IMR-90 (cell line): ENCODE measurements at regions not wholly inside any gene's neighbourhood (a gene's known extent, or its start where the extent isn't known, plus 50 kb on each side); places are given as distances from the start of the nearest gene placed in this dataset.

Source experiments
- ATAC-seq: fragments of 200-7000 bp; cut with Tn5 transposase; 2 replicates; pipeline ENCODE4 v1.9.1; 2020; ENCODE audit warnings: low read depth, mild to moderate bottlenecking, moderate library complexity
- BruUV-seq: library from RNA; stranded (reverse); fragments of 400-500 nt; replicated peaks from 2 replicates; lab custom pipeline; 2021; lab: Mats Ljungman, UMichigan
- CTCF ChIA-PET: fragments of 300-600 bp; formaldehyde crosslinking; extraction: SDS; loops from one replicate; lab custom pipeline; 2021; ENCODE audit warnings: antibody characterized with exemption; lab: Yijun Ruan, JAX
- POLR2A ChIA-PET: fragments of 300-600 bp; sonication (Branson Sonifier 250); formaldehyde crosslinking; loops from one replicate; lab custom pipeline; 2022; ENCODE audit warnings: antibody characterized with exemption; ENCODE audit not compliant: unreplicated experiment; lab: Charles Lee
- DNase-seq: peaks from one replicate; pipeline ENCODE4 v3.0.0; 2013
- H2AFZ ChIP-seq: replicated peaks from 2 replicates; pipeline ENCODE3; 2013; ENCODE audit warnings: low read length, mild to moderate bottlenecking; ENCODE audit not compliant: poor library complexity
- H2AK5ac ChIP-seq: 2 replicates; pipeline ENCODE4 v1.6.1; 2013; ENCODE audit warnings: low read depth, low read length, inconsistent platforms
- H2AK9ac ChIP-seq: replicated peaks from 2 replicates; pipeline ENCODE3; 2013; ENCODE audit warnings: mild to moderate bottlenecking, low read depth, low read length, moderate library complexity; ENCODE audit not compliant: poor library complexity
- H2BK120ac ChIP-seq: 2 replicates; pipeline ENCODE4 v1.6.1; 2013; ENCODE audit warnings: low read depth, low read length, inconsistent platforms
- H2BK15ac ChIP-seq: 3 replicates; pipeline ENCODE4 v1.6.1; 2013; ENCODE audit warnings: low read depth, low read length, inconsistent platforms
- H2BK20ac ChIP-seq: 2 replicates; pipeline ENCODE4 v1.6.1; 2013; ENCODE audit warnings: low read depth, mild to moderate bottlenecking, inconsistent platforms, low read length, moderate library complexity
- H2BK5ac ChIP-seq: 2 replicates; pipeline ENCODE4 v1.6.1; 2013; ENCODE audit warnings: mild to moderate bottlenecking, low read depth, low read length, inconsistent platforms; ENCODE audit not compliant: poor library complexity, severe bottlenecking
- H3K14ac ChIP-seq: replicated peaks from 2 replicates; pipeline ENCODE4 v1.6.1; 2013; ENCODE audit warnings: low read depth, low read length, inconsistent platforms
- H3K18ac ChIP-seq: 2 replicates; pipeline ENCODE4 v1.6.1; 2013; ENCODE audit warnings: low read depth, low read length, control low read depth
- H3K23ac ChIP-seq: 2 replicates; pipeline ENCODE4 v1.6.1; 2013; ENCODE audit warnings: low read depth, low read length, inconsistent platforms
- H3K27ac ChIP-seq: 2 replicates; pipeline ENCODE4 v1.5.1; 2013; ENCODE audit warnings: mild to moderate bottlenecking, control low read depth, low read length; ENCODE audit not compliant: insufficient read depth
- H3K27me3 ChIP-seq: 2 replicates; pipeline ENCODE4 v1.6.1; 2013; ENCODE audit warnings: low read length; ENCODE audit not compliant: control insufficient read depth, insufficient read depth
- H3K36me3 ChIP-seq: 2 replicates; pipeline ENCODE4 v1.6.1; 2013; ENCODE audit warnings: low read length, mixed read lengths; ENCODE audit not compliant: control insufficient read depth, insufficient read depth
- H3K4ac ChIP-seq: 2 replicates; pipeline ENCODE4 v1.6.1; 2013; ENCODE audit warnings: low read depth, low read length, inconsistent platforms
- H3K4me1 ChIP-seq: 2 replicates; pipeline ENCODE4 v1.6.1; 2013; ENCODE audit warnings: low read length, mixed read lengths; ENCODE audit not compliant: control insufficient read depth, insufficient read depth
- H3K4me2 ChIP-seq: 2 replicates; pipeline ENCODE4 v1.6.1; 2013; ENCODE audit warnings: low read depth, mild to moderate bottlenecking, control low read depth, low read length, moderate library complexity
- H3K4me3 ChIP-seq: 2 replicates; pipeline ENCODE4 v1.5.1; 2013; ENCODE audit warnings: low read depth, mild to moderate bottlenecking, control low read depth, low read length, moderate library complexity; ENCODE audit not compliant: insufficient read depth
- H3K56ac ChIP-seq: 2 replicates; pipeline ENCODE4 v1.6.1; 2013; ENCODE audit warnings: low read length, inconsistent platforms; ENCODE audit not compliant: insufficient read depth; ENCODE audit errors: extremely low read depth
- H3K79me1 ChIP-seq, 2 experiments: 2 replicates each; pipeline ENCODE4 v1.6.1; 2013; ENCODE audit warnings: low read length in 2 of 2, inconsistent platforms in 1 of 2, low read depth in 1 of 2
- H3K9ac ChIP-seq: 2 replicates; pipeline ENCODE4 v1.6.1; 2013; ENCODE audit warnings: low read depth, low read length, control low read depth
- H3K9me1 ChIP-seq: 2 replicates; pipeline ENCODE4 v1.6.1; 2013; ENCODE audit warnings: low read length, inconsistent platforms; ENCODE audit not compliant: insufficient read depth
- H3K9me3 ChIP-seq: 2 replicates; pipeline ENCODE4 v1.6.1; 2013; ENCODE audit warnings: low read length; ENCODE audit not compliant: control insufficient read depth, insufficient read depth
- H4K20me1 ChIP-seq: 2 replicates; pipeline ENCODE4 v1.6.1; 2013; ENCODE audit warnings: low read length, inconsistent platforms; ENCODE audit not compliant: insufficient read depth
- H4K5ac ChIP-seq: 2 replicates; pipeline ENCODE4 v1.6.1; 2013; ENCODE audit warnings: mild to moderate bottlenecking, low read depth, low read length, control low read depth
- H4K8ac ChIP-seq, 2 experiments: 2 replicates each; pipeline ENCODE4 v1.6.1; 2013; ENCODE audit warnings: low read depth in 2 of 2, low read length in 2 of 2, control low read depth in 1 of 2, inconsistent platforms in 1 of 2
- H4K91ac ChIP-seq: 2 replicates; pipeline ENCODE4 v1.6.1; 2013; ENCODE audit warnings: low read depth, low read length, inconsistent platforms; ENCODE audit not compliant: insufficient read depth
- BHLHE40 ChIP-seq: fragments of 150-350 bp; IDR thresholded peaks from 2 replicates; pipeline ENCODE4 v1.6.1; 2016; ENCODE audit warnings: mild to moderate bottlenecking, low read depth, low read length
- CEBPB ChIP-seq: IDR thresholded peaks from 2 replicates; pipeline ENCODE4 v1.6.1; 2012; ENCODE audit warnings: low read depth, low read length, improper control_type of control experiment
- CHD1 ChIP-seq: IDR thresholded peaks from 2 replicates; pipeline ENCODE4 v1.6.1; 2012; ENCODE audit warnings: low read depth, low read length, improper control_type of control experiment
- CTCF ChIP-seq: conservative IDR thresholded peaks from 2 replicates; pipeline ENCODE4 v1.5.1; 2012; ENCODE audit warnings: mild to moderate bottlenecking, low read depth, low read length, improper control_type of control experiment
- FOS ChIP-seq: fragments of 150-350 bp; IDR thresholded peaks from 2 replicates; pipeline ENCODE4 v1.6.1; 2016; ENCODE audit warnings: low read depth, low read length
- MAFK ChIP-seq: IDR thresholded peaks from 2 replicates; pipeline ENCODE4 v1.6.1; 2012; ENCODE audit warnings: low read depth, low read length, improper control_type of control experiment
- MAZ ChIP-seq: IDR thresholded peaks from 2 replicates; pipeline ENCODE4 v1.6.1; 2012; ENCODE audit warnings: low read depth, mild to moderate bottlenecking, low read length, improper control_type of control experiment, moderate library complexity, borderline replicate concordance
- MXI1 ChIP-seq: IDR thresholded peaks from 2 replicates; pipeline ENCODE4 v1.6.1; 2012; ENCODE audit warnings: low read depth, mild to moderate bottlenecking, low read length, moderate library complexity, borderline replicate concordance
- NFE2L2 ChIP-seq: fragments of 150-350 bp; IDR thresholded peaks from 2 replicates; pipeline ENCODE4 v1.6.1; 2016; ENCODE audit warnings: low read depth, mild to moderate bottlenecking, low read length
- POLR2A ChIP-seq: IDR thresholded peaks from 2 replicates; pipeline ENCODE4 v1.6.1; 2012; ENCODE audit warnings: mild to moderate bottlenecking, low read depth, low read length
- RAD21 ChIP-seq: IDR thresholded peaks from 2 replicates; pipeline ENCODE4 v1.6.1; 2012; ENCODE audit warnings: low read length, improper control_type of control experiment
- RFX5 ChIP-seq: IDR thresholded peaks from 2 replicates; pipeline ENCODE4 v1.8.0; 2012; ENCODE audit warnings: low read depth, mild to moderate bottlenecking, low read length, moderate library complexity
- SMC3 ChIP-seq: fragments of 150-350 bp; IDR thresholded peaks from 2 replicates; pipeline ENCODE4 v1.6.1; 2016; ENCODE audit warnings: low read depth, mild to moderate bottlenecking, antibody characterized with exemption, low read length, moderate library complexity
- USF2 ChIP-seq: fragments of 150-350 bp; IDR thresholded peaks from 2 replicates; pipeline ENCODE4 v1.6.1; 2017; ENCODE audit warnings: mild to moderate bottlenecking, antibody characterized with exemption, low read length, low read depth
- WGBS, 2 experiments: methylation state at CpG; one replicate each; pipeline versions ENCODE4 v1.1.5 to v1.1.7; 2013; ENCODE audit warnings: missing lambda C conversion rate in 2 of 2; ENCODE audit not compliant: insufficient read length in 1 of 2; ENCODE audit errors: extremely low coverage in 2 of 2; 5-methylcytosine and 5-hydroxymethylcytosine counted together
- dilution Hi-C: fragments of 300-500 bp; cut with HindIII; formaldehyde crosslinking; loops from one replicate; pipeline ENCODE4 v1.14.3; 2018; ENCODE audit warnings: low sequenced_read_pairs; ENCODE audit not compliant: unreplicated experiment
- in situ Hi-C: fragments of 300-500 bp; cut with MboI; formaldehyde crosslinking; loops from 3 replicates; pipeline ENCODE4 v1.14.3; 2019; ENCODE audit warnings: low sequenced_read_pairs, inconsistent platforms, mixed read lengths
- intact Hi-C: fragments of 100-400 bp; cut with micrococcal nuclease; formaldehyde crosslinking; loops from 2 replicates; pipeline ENCODE4 v1.10.0; 2022

GRCh38 chr3:117629505-117629904, 919.9 kb downstream of the TUSC7 start:
- ChIA-PET CTCF (no interaction called here), POLR2A (no interaction called here)
- DNase-seq, result no peak
- H3K4me3 ChIP-seq, result no peak overlapping the region
- no peak overlapping the region for H3K14ac ChIP-seq
- H2BK120ac ChIP-seq, result no peak overlapping the region
- H4K8ac ChIP-seq, result no peak overlapping the region
- H3K27ac ChIP-seq, result no peak overlapping the region
- H2AFZ ChIP-seq, result no peak overlapping the region
- no peak overlapping the region for H2AK5ac ChIP-seq
- no peak overlapping the region for H3K9ac ChIP-seq
- no peaks in the 10 kb centered on the region for H3K79me1 ChIP-seq
- no peak overlapping the region for H4K91ac ChIP-seq
- no peak overlapping the region for H3K4me2 ChIP-seq
- no peaks in the 10 kb centered on the region for H3K36me3 ChIP-seq
- in situ Hi-C loops (no loop called here), dilution Hi-C loops (no loop called here), intact Hi-C loops (no loop called here)
- H2BK5ac ChIP-seq, result no peak overlapping the region
- 89% methylated on average over 3 of the region's 9 CpGs; no CpG with 5 or more reads in 1 of the 2 experiments for WGBS, 2 experiments
- no peak overlapping the region; the same call in 1 of the 2 replicates for H3K18ac ChIP-seq
- H2BK15ac ChIP-seq, result no peak overlapping the region
- H3K27me3 ChIP-seq, result no peaks in the 10 kb centered on the region
- no peaks in the 10 kb centered on the region for H3K9me3 ChIP-seq
- no peak overlapping the region for H2BK20ac ChIP-seq
- H4K20me1 ChIP-seq, result no peaks in the 10 kb centered on the region
- TF ChIP-seq MXI1 (no peak), BHLHE40 (no peak), POLR2A (no peak), FOS (no peak), RAD21 (no peak), MAFK (no peak), USF2 (no peak), SMC3 (no peak), CHD1 (no peak), CTCF (no peak), NFE2L2 (no peak), MAZ (no peak), RFX5 (no peak), CEBPB (no peak)
- H2AK9ac ChIP-seq, result no peak overlapping the region
- H3K4me1 ChIP-seq, result peaks cover 10% of the 10 kb centered on the region
- no peak overlapping the region for H4K5ac ChIP-seq
- no peak overlapping the region for H3K4ac ChIP-seq
- no peak overlapping the region for H3K56ac ChIP-seq
- no peak overlapping the region for H3K23ac ChIP-seq
- BruUV-seq, result no TSS peak
- no peak for ATAC-seq
- no peaks in the 10 kb centered on the region; the same call in 1 of the 2 replicates for H3K9me1 ChIP-seq
